ENCODE measurements at regions not wholly inside any gene's neighbourhood (a gene's known extent, or its start where the extent isn't known, plus 50 kb on each side); places are given as distances from the start of the nearest gene placed in this dataset.

GRCh38 chr17:6209829-6210228 is 139.7 kb downstream of the WSCD1 start:
- TF ChIP-seq CTCF (IDR thresholded peaks at IDR 0.05 in 4 of 5, conservative IDR thresholded peaks at IDR 0.05 in 1 of 5) (no peak), POLR2A (IDR thresholded peaks at IDR 0.05) (no peak)

All from gastrocnemius medialis (tissue), 4 donors.